Astrocyte of the spinal cord (primary cell): ENCODE measurements at regions not wholly inside any gene's neighbourhood (a gene's known extent, or its start where the extent isn't known, plus 50 kb on each side); places are given as distances from the start of the nearest gene placed in this dataset.
"Not testable (repeated sequence)": the region's sequence is repeated elsewhere in the genome, so short reads cannot be mapped to it uniquely, and the experiment has no call there.

ENCODE experiments used
- DNase-seq: peaks from one replicate; pipeline ENCODE4 v3.0.0; 2011; ENCODE audit warnings: low read depth, low spot score
- H3K4me3 ChIP-seq: 2 replicates; pipeline ENCODE4 v1.5.1; 2011; ENCODE audit warnings: low read depth, mild to moderate bottlenecking, low read length, moderate library complexity
- in situ Hi-C: cut with HindIII; loops from 2 replicates; pipeline ENCODE4 v1.10.0; 2017; ENCODE audit warnings: low sequenced_read_pairs
- TF ChIP-seq, protein P1 (sequence below): IDR thresholded peaks from 2 replicates; pipeline ENCODE4 v1.5.1; 2012; ENCODE audit warnings: low read depth, mild to moderate bottlenecking, low read length, inconsistent platforms

DNA sequence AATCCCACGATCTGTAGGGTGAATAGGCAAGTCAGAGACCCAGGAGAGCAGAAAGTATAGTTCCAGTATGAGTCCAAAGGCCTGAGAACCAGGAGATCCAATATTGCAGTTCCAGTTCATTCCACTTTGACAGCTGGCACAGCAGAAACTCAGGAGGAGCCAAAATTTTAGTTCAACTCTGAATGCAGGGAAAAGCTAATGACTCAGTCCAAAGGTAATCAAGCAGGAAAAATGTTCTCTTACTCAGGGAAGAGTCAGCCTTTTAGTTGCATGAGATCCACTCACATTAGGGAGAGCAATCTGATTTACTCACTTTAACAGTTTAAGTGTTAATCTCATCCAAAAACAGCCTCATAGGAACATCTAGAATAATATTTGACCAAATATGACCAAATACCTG, 130.2 kb upstream of the LRFN5 start:
- peak; percentile 37 for DNase-seq
- in situ Hi-C loops = no loop called here
- TF ChIP-seq, protein P1, sequence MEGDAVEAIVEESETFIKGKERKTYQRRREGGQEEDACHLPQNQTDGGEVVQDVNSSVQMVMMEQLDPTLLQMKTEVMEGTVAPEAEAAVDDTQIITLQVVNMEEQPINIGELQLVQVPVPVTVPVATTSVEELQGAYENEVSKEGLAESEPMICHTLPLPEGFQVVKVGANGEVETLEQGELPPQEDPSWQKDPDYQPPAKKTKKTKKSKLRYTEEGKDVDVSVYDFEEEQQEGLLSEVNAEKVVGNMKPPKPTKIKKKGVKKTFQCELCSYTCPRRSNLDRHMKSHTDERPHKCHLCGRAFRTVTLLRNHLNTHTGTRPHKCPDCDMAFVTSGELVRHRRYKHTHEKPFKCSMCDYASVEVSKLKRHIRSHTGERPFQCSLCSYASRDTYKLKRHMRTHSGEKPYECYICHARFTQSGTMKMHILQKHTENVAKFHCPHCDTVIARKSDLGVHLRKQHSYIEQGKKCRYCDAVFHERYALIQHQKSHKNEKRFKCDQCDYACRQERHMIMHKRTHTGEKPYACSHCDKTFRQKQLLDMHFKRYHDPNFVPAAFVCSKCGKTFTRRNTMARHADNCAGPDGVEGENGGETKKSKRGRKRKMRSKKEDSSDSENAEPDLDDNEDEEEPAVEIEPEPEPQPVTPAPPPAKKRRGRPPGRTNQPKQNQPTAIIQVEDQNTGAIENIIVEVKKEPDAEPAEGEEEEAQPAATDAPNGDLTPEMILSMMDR = no peak
- H3K4me3 ChIP-seq = no peak overlapping the region

DNA sequence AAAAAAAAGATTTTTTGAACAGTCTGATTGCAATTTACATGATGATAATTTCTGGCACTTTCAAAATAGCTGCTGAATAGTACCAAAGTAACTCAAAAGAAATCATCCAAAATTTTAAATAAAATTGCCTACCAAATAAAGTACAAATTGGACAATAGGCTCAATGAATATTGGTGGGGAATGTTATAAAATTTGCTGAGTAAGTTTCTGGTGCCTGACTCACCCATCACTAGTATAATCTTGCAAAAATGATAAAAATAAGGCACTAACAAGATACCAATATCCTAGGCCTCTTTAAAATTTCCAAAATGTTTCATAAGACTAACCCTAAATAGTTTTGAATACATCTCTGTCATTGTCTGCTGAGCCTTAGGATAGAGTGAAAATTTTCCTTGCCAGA, 145.3 kb upstream of the LRFN5 start:
- no peak for DNase-seq
- TF ChIP-seq, protein P1 = no peak
- in situ Hi-C loops = no loop called here
- no peak overlapping the region for H3K4me3 ChIP-seq

DNA sequence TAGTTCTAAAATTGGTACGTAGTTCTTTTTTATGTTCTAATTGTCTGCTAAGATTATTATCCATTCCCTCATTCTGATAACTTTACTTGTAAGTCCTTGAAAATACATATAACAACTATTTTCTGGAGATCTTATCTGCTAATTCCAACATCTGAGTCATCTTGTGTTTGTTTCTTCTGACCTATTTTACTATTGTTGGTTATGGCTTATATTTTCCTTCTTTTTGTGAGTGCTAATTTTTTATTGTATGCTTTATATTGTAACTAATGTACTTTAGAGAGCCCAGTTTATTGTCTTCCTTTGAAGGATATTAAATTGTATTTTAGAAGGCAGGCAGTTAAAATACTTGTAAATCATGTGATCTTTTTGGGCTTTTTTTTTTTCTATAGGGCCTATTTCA, 149.3 kb upstream of the LRFN5 start:
- DNase-seq = no peak
- in situ Hi-C loops = no loop called here
- no peak overlapping the region for H3K4me3 ChIP-seq
- TF ChIP-seq, protein P1 = no peak

DNA sequence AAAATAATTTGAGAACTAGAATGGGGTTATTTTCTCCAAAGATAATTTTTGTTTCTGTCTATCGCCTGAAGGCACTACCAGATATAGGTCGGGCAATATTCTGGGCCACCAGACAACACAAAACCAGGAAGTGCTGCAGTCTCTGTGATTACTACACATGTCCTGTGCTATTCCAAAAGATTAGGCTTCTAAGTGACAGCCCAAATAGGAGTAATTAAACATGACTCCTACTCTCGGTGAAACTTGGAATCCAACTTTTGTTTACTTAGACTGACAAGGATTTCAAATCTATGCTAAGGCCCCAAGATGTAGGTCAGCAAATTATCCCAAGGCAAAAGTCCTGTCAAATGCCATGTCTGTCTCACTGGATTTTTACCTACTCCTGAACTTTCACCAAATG, 157.6 kb upstream of the LRFN5 start:
- no peak overlapping the region for H3K4me3 ChIP-seq
- in situ Hi-C loops = no loop called here
- no peak for DNase-seq
- TF ChIP-seq, protein P1 = no peak

DNA sequence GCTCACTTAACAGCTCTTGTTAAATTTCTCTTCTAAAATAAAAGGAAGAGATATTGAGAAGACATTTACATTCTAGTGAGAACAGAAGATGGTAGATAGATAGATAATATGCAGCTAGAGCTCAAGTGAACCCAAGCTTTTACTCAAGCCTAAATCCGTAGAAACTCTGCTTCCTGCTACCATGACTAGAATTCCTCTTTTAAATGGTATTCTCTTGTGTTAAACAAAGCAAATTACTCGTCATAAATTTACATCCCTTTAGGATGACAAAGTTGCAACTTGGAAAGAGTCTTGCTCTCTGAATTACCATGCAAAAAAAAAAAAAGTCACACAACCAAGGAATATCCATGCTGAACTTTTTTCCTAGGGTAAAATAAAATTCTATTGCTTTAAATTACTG, 160.7 kb upstream of the LRFN5 start:
- DNase-seq = no peak
- no peak overlapping the region for H3K4me3 ChIP-seq
- in situ Hi-C loops = no loop called here
- TF ChIP-seq, protein P1 = no peak

DNA sequence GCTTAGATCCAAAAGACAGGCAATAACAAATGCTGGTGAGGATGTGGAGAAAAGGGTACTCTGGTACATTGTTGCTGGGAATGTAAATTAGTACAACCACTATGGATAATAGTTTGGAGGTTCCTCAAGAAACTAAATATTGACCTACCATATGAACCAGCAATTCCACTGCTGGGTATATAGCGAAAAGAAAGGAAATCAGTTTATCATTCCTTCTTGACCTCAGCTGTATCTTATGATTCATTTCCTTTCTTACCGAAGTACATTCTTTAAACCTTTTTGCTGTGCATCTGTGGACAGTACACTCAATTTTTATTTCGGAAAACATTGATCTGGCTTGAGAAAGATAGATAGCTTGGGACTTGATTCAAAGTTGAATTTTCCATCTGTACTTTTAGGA, 183.2 kb upstream of the LRFN5 start:
- TF ChIP-seq, protein P1 = no peak
- no peak overlapping the region for H3K4me3 ChIP-seq
- peak; percentile 2 for DNase-seq
- in situ Hi-C loops = no loop called here

DNA sequence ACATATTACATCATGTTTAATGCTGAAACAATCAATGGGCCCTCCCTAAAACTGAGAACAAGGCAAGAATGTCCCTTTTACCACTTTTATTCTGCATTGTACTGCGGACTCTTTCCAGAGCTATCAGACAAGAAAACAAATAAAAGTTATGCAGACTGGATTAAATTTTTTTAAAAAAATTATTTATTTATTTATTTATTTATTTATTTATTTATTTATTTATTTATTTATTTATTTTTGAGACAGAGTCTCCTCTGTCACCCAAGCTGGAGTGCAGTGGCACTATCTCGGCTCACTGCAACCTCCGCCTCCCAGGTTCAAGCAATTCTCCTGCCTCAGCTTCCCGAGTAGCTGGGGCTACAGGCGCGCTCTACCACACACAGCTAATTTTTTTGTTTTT, 185.4 kb upstream of the LRFN5 start:
- DNase-seq, H3K4me3 ChIP-seq, in situ Hi-C loops: not testable (repeated sequence)
